ENCODE measurements at regions not wholly inside any gene's neighbourhood (a gene's known extent, or its start where the extent isn't known, plus 50 kb on each side); places are given as distances from the start of the nearest gene placed in this dataset.

GRCh38 chr10:62559481-62560200 lies 185.5 kb downstream of the ZNF365 start:
- TF ChIP-seq, protein P1, sequence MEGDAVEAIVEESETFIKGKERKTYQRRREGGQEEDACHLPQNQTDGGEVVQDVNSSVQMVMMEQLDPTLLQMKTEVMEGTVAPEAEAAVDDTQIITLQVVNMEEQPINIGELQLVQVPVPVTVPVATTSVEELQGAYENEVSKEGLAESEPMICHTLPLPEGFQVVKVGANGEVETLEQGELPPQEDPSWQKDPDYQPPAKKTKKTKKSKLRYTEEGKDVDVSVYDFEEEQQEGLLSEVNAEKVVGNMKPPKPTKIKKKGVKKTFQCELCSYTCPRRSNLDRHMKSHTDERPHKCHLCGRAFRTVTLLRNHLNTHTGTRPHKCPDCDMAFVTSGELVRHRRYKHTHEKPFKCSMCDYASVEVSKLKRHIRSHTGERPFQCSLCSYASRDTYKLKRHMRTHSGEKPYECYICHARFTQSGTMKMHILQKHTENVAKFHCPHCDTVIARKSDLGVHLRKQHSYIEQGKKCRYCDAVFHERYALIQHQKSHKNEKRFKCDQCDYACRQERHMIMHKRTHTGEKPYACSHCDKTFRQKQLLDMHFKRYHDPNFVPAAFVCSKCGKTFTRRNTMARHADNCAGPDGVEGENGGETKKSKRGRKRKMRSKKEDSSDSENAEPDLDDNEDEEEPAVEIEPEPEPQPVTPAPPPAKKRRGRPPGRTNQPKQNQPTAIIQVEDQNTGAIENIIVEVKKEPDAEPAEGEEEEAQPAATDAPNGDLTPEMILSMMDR (IDR thresholded peaks at IDR 0.05; ENCODE audit: low read length, missing control alignments): no peak
- no peak for DNase-seq (ENCODE audit: low read depth)
- H3K4me3 ChIP-seq (replicated peaks; ENCODE audit: low read depth, low read length): no peak overlapping the region

DNA sequence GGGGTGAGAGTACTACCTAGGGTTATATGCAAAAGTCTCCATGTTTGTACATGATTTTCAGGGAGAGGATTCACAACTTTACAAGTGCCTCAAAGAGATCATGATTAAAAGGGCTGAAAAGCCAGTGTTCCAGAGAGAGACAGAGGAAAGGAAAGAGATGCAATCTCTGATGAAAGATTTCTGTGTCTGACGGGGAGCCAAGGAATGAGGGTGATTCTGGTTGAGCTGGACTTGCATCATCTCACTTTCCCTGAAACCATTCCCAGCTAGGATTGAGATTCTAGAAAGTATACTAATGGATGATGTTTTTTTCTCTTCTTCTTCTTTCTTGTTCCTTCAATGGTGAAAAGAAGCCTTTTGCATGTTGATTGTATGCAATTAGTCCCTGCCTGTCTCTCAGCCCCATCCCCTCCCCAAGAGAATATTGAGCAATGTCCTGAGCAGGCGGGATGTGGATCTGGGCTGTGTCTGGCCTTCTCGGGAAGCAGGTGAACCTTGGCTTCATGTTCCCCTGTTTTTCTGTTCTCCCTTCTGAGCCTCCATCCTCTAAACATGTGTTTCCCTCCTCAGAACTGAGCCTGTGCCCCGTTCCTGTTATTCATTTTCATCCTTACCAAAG lies 186.1 kb downstream of the ZNF365 start:
- peak; percentile 78 for DNase-seq (ENCODE audit: low read depth)
- no peak overlapping the region for H3K4me3 ChIP-seq (replicated peaks; ENCODE audit: low read depth, low read length)
- TF ChIP-seq, protein P1 (IDR thresholded peaks at IDR 0.05; ENCODE audit: low read length, missing control alignments): no peak

- TF ChIP-seq, protein P1 (IDR thresholded peaks at IDR 0.05; ENCODE audit: low read length, missing control alignments): no peak
- no peak overlapping the region for H3K4me3 ChIP-seq (replicated peaks; ENCODE audit: low read depth, low read length)
- no peak for DNase-seq (ENCODE audit: low read depth)
Measured at GRCh38 chr10:62561151-62561550, 187.0 kb downstream of the ZNF365 start.

DNA sequence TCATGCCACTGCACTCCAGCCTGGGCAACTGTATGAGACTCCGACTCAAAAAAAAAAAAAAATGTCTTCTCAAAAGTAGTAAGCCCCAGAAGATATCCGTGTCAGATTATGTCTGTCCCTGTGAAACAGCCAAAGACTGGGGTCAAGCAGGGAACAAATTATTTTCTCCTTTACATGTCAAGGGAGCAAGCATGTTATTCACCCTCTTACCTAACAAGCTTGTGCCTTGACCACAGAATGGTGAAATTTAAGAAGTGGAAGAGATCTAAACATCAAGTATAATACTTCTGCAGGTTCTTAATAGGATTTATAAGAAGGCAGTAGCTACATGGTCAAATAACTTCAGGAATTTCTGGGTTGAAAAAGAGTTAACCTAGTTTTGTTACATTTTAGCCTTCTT lies 187.9 kb downstream of the ZNF365 start:
- H3K4me3 ChIP-seq (replicated peaks; ENCODE audit: low read depth, low read length): no peak overlapping the region
- TF ChIP-seq, protein P1 (IDR thresholded peaks at IDR 0.05; ENCODE audit: low read length, missing control alignments): no peak
- DNase-seq (ENCODE audit: low read depth): no peak

GRCh38 chr10:62562795-62563194 lies 188.6 kb downstream of the ZNF365 start:
- H3K4me3 ChIP-seq (replicated peaks; ENCODE audit: low read depth, low read length): no peak overlapping the region
- DNase-seq (ENCODE audit: low read depth): no peak
- TF ChIP-seq, protein P1 (IDR thresholded peaks at IDR 0.05; ENCODE audit: low read length, missing control alignments): no peak

DNA sequence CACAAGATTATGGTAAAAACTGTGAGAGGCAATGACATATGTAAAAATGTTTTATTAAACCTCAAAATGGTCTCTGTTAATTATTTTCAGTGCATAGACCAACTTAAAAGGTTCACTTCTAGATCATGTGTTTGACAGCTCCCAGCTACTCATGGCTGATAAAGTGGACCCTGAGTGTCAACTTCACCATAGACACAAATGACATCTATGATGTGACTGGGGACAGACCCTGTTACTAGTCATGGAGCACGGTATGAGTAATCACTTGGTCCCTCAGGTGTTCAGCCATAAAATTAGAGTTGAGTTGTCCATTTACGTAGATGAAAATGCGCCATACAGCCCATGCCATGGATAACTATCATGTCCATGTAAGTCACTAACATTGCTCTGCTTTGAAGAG lies 199.8 kb downstream of the ZNF365 start:
- TF ChIP-seq, protein P1 (IDR thresholded peaks at IDR 0.05; ENCODE audit: low read length, missing control alignments): no peak
- no peak for DNase-seq (ENCODE audit: low read depth)
- no peak overlapping the region for H3K4me3 ChIP-seq (replicated peaks; ENCODE audit: low read depth, low read length)

- DNase-seq (ENCODE audit: low read depth): no peak
- TF ChIP-seq, protein P1 (IDR thresholded peaks at IDR 0.05; ENCODE audit: low read length, missing control alignments): no peak
- no peak overlapping the region for H3K4me3 ChIP-seq (replicated peaks; ENCODE audit: low read depth, low read length)
Measured at GRCh38 chr10:62577076-62577475, 202.9 kb downstream of the ZNF365 start.
